ENCODE measurements at regions not wholly inside any gene's neighbourhood (a gene's known extent, or its start where the extent isn't known, plus 50 kb on each side); places are given as distances from the start of the nearest gene placed in this dataset.
"Not testable (repeated sequence)": the region's sequence is repeated elsewhere in the genome, so short reads cannot be mapped to it uniquely, and the experiment has no call there.

GRCh38 chr12:102672212-102672611 lies 191.8 kb upstream of the IGF1 start:
- not testable (repeated sequence) for TF ChIP-seq CTCF (IDR thresholded peaks at IDR 0.05); ZFX (IDR thresholded peaks at IDR 0.05; ENCODE audit: borderline replicate concordance)
